DOHH2 (cell line): ENCODE measurements at regions not wholly inside any gene's neighbourhood (a gene's known extent, or its start where the extent isn't known, plus 50 kb on each side); places are given as distances from the start of the nearest gene placed in this dataset.

Source experiments
- H3F3A ChIP-seq: fragments of 200-600 bp; sonication (generic), shearing (Covaris generic); 2 replicates; pipeline ENCODE4 v1.6.0; 2016; ENCODE audit warnings: antibody characterized with exemption, mild to moderate bottlenecking; ENCODE audit not compliant: control insufficient read depth, insufficient read depth
- H3K27ac ChIP-seq: fragments of 200-600 bp; sonication (generic); 2 replicates; pipeline ENCODE4 v1.5.1; 2014; ENCODE audit warnings: low read depth, mild to moderate bottlenecking, low read length, moderate library complexity
- H3K27me3 ChIP-seq: fragments of 200-600 bp; sonication (generic); 2 replicates; pipeline ENCODE4 v1.6.1; 2014; ENCODE audit warnings: mild to moderate bottlenecking, low read length, mixed read lengths; ENCODE audit not compliant: control insufficient read depth
- H3K36me3 ChIP-seq: fragments of 200-600 bp; sonication (generic); 2 replicates; pipeline ENCODE4 v1.6.1; 2014; ENCODE audit warnings: mild to moderate bottlenecking, low read length, moderate library complexity, mixed read lengths; ENCODE audit not compliant: control insufficient read depth
- H3K4me1 ChIP-seq: fragments of 200-600 bp; sonication (generic); 2 replicates; pipeline ENCODE4 v1.6.1; 2014; ENCODE audit warnings: mild to moderate bottlenecking, low read length, mixed read lengths; ENCODE audit not compliant: control insufficient read depth
- H3K4me2 ChIP-seq: fragments of 200-600 bp; sonication (generic); 2 replicates; pipeline ENCODE4 v1.6.0; 2014; ENCODE audit warnings: mild to moderate bottlenecking, low read length, moderate library complexity
- H3K4me3 ChIP-seq: fragments of 200-600 bp; sonication (generic); 2 replicates; pipeline ENCODE4 v1.5.1; 2014; ENCODE audit warnings: mild to moderate bottlenecking, low read length, mixed read lengths
- H3K79me2 ChIP-seq: fragments of 200-600 bp; sonication (generic); 2 replicates; pipeline ENCODE4 v1.6.1; 2014; ENCODE audit warnings: mild to moderate bottlenecking, low read length, mixed read lengths; ENCODE audit not compliant: control insufficient read depth
- H3K9me2 ChIP-seq: fragments of 200-600 bp; sonication (generic); replicated peaks from 2 replicates; pipeline ENCODE4 v1.6.1; 2014; ENCODE audit warnings: mild to moderate bottlenecking, low read length, mixed read lengths; ENCODE audit not compliant: control insufficient read depth
- H3K9me3 ChIP-seq: fragments of 200-600 bp; sonication (generic); 2 replicates; pipeline ENCODE4 v1.6.1; 2014; ENCODE audit warnings: antibody characterized with exemption, low read length, mixed read lengths; ENCODE audit not compliant: control insufficient read depth, insufficient read depth
- H4K20me1 ChIP-seq: fragments of 200-600 bp; sonication (generic); 2 replicates; pipeline ENCODE4 v1.6.0; 2014; ENCODE audit warnings: low read depth, mild to moderate bottlenecking, antibody characterized with exemption, low read length, moderate library complexity; ENCODE audit not compliant: control insufficient read depth, insufficient read depth
- CTCF ChIP-seq: fragments of 200-600 bp; sonication (generic); IDR thresholded peaks from one replicate; pipeline ENCODE4 v1.5.1; 2014; ENCODE audit warnings: antibody characterized with exemption, mild to moderate bottlenecking, low read depth, low read length; ENCODE audit not compliant: poor library complexity, severe bottlenecking
- EZH2phosphoT487 ChIP-seq: fragments of 200-600 bp; sonication (generic); IDR thresholded peaks from 2 replicates; pipeline ENCODE4 v1.6.1; 2017; ENCODE audit warnings: borderline replicate concordance, mild to moderate bottlenecking, antibody characterized with exemption, low read length, moderate library complexity, mixed read lengths

DNA sequence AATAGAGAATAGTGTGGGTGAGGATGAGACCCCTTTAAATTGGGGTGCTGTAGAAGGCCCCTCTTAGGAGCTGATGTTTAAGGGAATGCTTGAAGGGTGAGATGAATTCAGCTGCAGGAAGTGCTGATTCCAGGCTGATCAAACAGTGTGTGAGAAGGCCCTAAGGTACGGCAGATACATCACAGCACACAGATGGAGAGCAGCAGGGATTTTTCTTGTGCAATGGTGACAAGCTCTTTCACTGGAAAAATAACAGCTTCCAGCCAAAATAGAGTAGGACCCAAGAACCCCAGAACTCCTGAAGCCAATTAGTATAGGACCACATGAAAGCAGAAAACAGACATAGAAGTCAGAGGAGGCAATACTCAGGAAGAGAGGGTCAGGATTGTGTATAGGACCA, 296.9 kb downstream of the ADRA2A start:
- no peaks in the 10 kb centered on the region for H3K9me3 ChIP-seq
- no peaks in the 10 kb centered on the region for H3K9me2 ChIP-seq
- no peak overlapping the region for H3K4me2 ChIP-seq
- no peaks in the 10 kb centered on the region for H3K27me3 ChIP-seq
- H3K4me1 ChIP-seq, result no peaks in the 10 kb centered on the region
- no peaks in the 10 kb centered on the region for H3K79me2 ChIP-seq
- H3F3A ChIP-seq, result no peaks in the 10 kb centered on the region
- H3K4me3 ChIP-seq, result no peak overlapping the region
- no peak overlapping the region for H3K27ac ChIP-seq
- no peaks in the 10 kb centered on the region for H3K36me3 ChIP-seq
- no peaks in the 10 kb centered on the region for H4K20me1 ChIP-seq
- TF ChIP-seq EZH2phosphoT487, result no peak
- TF ChIP-seq CTCF, result no peak

DNA sequence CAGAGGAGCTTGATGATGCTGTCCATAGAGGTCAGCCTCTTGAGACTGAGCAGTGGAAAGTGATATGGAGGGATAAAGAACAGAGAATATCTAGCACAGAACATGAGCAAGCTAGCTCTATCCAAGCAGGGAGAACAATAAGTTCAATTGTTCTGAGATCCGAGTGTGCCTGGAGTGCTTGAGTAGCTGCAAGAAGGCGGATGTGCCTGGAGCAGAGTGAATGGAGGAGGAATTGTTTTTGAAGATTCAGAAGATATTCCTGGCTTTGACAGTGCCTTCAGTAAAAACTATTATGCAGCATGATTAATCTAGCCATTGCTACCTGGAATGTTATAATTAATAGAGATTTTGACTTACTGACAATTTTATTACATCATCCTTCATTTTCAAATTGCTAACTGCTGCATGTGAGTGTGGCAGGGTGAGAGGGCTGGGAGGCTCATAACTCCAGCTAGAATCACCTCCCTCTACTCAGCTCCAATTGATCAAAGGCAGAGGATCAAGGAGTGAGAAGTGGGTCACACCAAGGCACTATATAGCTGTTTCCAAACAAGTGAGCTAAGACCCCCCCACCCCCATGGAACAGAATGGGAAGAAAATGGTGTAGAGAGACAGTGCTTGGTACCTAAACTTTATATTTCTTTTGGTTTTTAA, 302.8 kb downstream of the ADRA2A start:
- H4K20me1 ChIP-seq, result no peaks in the 10 kb centered on the region
- H3F3A ChIP-seq, result no peaks in the 10 kb centered on the region
- H3K27me3 ChIP-seq, result no peaks in the 10 kb centered on the region
- TF ChIP-seq EZH2phosphoT487 (no peak), CTCF (no peak)
- no peak overlapping the region for H3K4me2 ChIP-seq
- no peaks in the 10 kb centered on the region for H3K9me2 ChIP-seq
- no peaks in the 10 kb centered on the region for H3K36me3 ChIP-seq
- H3K4me3 ChIP-seq, result no peak overlapping the region
- no peak overlapping the region for H3K27ac ChIP-seq
- no peaks in the 10 kb centered on the region for H3K4me1 ChIP-seq
- no peaks in the 10 kb centered on the region for H3K9me3 ChIP-seq
- no peaks in the 10 kb centered on the region for H3K79me2 ChIP-seq

DNA sequence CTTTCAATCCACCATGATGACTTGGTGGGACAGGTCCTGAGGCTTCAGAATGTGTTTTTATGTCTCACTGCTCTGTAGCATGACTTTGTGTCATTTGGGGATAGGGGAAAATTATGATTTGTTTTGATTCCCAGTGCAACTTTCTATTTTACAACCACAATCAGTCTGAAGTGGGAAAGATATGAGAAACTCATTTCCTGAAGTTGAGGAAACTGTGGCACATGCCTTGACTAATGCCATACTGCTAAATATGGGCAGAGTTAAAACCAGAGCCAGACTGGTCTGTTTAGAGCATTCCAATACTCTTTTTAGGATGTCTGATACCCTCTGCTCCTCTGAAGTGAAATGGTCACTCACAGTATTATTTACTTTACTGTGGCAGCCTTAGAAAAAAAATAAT, 307.7 kb downstream of the ADRA2A start:
- H3K27me3 ChIP-seq, result no peaks in the 10 kb centered on the region
- no peaks in the 10 kb centered on the region for H3K4me1 ChIP-seq
- no peaks in the 10 kb centered on the region for H3K36me3 ChIP-seq
- H3K27ac ChIP-seq, result no peak overlapping the region
- H3K9me2 ChIP-seq, result no peaks in the 10 kb centered on the region
- no peak overlapping the region for H3K4me3 ChIP-seq
- TF ChIP-seq EZH2phosphoT487 (no peak), CTCF (no peak)
- H3K9me3 ChIP-seq, result no peaks in the 10 kb centered on the region
- H3K4me2 ChIP-seq, result no peak overlapping the region
- no peaks in the 10 kb centered on the region for H3F3A ChIP-seq
- no peaks in the 10 kb centered on the region for H3K79me2 ChIP-seq
- no peaks in the 10 kb centered on the region for H4K20me1 ChIP-seq
